Fibroblast of villous mesenchyme (primary cell): ENCODE measurements at regions not wholly inside any gene's neighbourhood (a gene's known extent, or its start where the extent isn't known, plus 50 kb on each side); places are given as distances from the start of the nearest gene placed in this dataset.
"Not testable (repeated sequence)": the region's sequence is repeated elsewhere in the genome, so short reads cannot be mapped to it uniquely, and the experiment has no call there.

Experiments
- DNase-seq: peaks from one replicate; pipeline ENCODE4 v3.0.0-alpha.2; 2010; ENCODE audit warnings: low read depth
- H3K4me3 ChIP-seq: 2 replicates; pipeline ENCODE4 v1.5.1; 2011; ENCODE audit warnings: low read depth, mild to moderate bottlenecking, low read length
- CTCF ChIP-seq: IDR thresholded peaks from 2 replicates; pipeline ENCODE4 v1.5.1; 2012; ENCODE audit warnings: low read depth, mild to moderate bottlenecking, low read length; ENCODE audit not compliant: insufficient read depth

- no peak for DNase-seq
- TF ChIP-seq CTCF, result no peak
- H3K4me3 ChIP-seq, result no peak overlapping the region
These were observed 1392.9 kb downstream of the BRINP3 start for GRCh38 chr1:189084811-189085210.

GRCh38 chr1:189103956-189104355, 1373.7 kb downstream of the BRINP3 start:
- no peak for TF ChIP-seq CTCF
- DNase-seq, result no peak
- H3K4me3 ChIP-seq, result no peak overlapping the region

- TF ChIP-seq CTCF, result no peak
- H3K4me3 ChIP-seq, result no peak overlapping the region
- no peak for DNase-seq
These were observed 1360.4 kb downstream of the BRINP3 start for GRCh38 chr1:189117072-189117770.

GRCh38 chr1:189121941-189122340, 1355.7 kb downstream of the BRINP3 start:
- DNase-seq, result no peak
- H3K4me3 ChIP-seq, result no peak overlapping the region
- no peak for TF ChIP-seq CTCF

- H3K4me3 ChIP-seq, result no peak overlapping the region
- no peak for TF ChIP-seq CTCF
- DNase-seq, result no peak
These were observed 1352.0 kb downstream of the BRINP3 start for GRCh38 chr1:189125694-189126093.

GRCh38 chr1:189131576-189131975, 1346.1 kb downstream of the BRINP3 start:
- no peak for TF ChIP-seq CTCF
- H3K4me3 ChIP-seq, result no peak overlapping the region
- DNase-seq, result no peak

GRCh38 chr1:189139748-189140147, 1337.9 kb downstream of the BRINP3 start:
- not testable (repeated sequence) for H3K4me3 ChIP-seq, DNase-seq
